ENCODE measurements at regions not wholly inside any gene's neighbourhood (a gene's known extent, or its start where the extent isn't known, plus 50 kb on each side); places are given as distances from the start of the nearest gene placed in this dataset.

- no peak for TF ChIP-seq CHD7 (IDR thresholded peaks at IDR 0.05; ENCODE audit: insufficient replicate concordance, low read length)
Measured at GRCh38 chr5:72615061-72615460, 107.9 kb upstream of the ZNF366 start (continued).

Measured in H1 (cell line).